GM10266 (cell line): ENCODE measurements at regions not wholly inside any gene's neighbourhood (a gene's known extent, or its start where the extent isn't known, plus 50 kb on each side); places are given as distances from the start of the nearest gene placed in this dataset.

Experiments
- DNase-seq: peaks from one replicate; pipeline ENCODE4 v3.0.0; 2012; ENCODE audit errors: extremely low spot score
- TF ChIP-seq, protein P1 (sequence below): IDR thresholded peaks from 2 replicates; pipeline ENCODE4 v1.5.1; 2012; ENCODE audit warnings: mild to moderate bottlenecking, low read depth; ENCODE audit not compliant: control insufficient read depth, insufficient read depth; ENCODE audit errors: missing control alignments

DNA sequence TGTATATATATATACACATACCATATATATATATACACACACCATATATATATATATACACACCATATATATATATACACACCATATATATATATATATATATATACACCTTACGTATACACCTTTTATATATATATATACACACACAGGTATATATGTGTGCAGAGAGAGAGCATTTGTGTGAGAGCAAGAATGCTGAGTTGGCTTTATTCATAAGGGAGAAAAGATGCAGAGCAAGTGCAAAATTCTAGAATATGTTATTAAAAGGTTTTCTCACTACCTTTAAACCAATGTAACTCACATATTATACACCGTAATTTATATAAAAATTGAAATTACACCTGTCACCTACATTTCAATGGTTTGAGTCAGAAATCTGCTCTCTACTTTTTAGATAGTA is 107.2 kb upstream of the ALCAM start:
- TF ChIP-seq, protein P1, sequence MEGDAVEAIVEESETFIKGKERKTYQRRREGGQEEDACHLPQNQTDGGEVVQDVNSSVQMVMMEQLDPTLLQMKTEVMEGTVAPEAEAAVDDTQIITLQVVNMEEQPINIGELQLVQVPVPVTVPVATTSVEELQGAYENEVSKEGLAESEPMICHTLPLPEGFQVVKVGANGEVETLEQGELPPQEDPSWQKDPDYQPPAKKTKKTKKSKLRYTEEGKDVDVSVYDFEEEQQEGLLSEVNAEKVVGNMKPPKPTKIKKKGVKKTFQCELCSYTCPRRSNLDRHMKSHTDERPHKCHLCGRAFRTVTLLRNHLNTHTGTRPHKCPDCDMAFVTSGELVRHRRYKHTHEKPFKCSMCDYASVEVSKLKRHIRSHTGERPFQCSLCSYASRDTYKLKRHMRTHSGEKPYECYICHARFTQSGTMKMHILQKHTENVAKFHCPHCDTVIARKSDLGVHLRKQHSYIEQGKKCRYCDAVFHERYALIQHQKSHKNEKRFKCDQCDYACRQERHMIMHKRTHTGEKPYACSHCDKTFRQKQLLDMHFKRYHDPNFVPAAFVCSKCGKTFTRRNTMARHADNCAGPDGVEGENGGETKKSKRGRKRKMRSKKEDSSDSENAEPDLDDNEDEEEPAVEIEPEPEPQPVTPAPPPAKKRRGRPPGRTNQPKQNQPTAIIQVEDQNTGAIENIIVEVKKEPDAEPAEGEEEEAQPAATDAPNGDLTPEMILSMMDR: no peak
- no peak for DNase-seq

DNA sequence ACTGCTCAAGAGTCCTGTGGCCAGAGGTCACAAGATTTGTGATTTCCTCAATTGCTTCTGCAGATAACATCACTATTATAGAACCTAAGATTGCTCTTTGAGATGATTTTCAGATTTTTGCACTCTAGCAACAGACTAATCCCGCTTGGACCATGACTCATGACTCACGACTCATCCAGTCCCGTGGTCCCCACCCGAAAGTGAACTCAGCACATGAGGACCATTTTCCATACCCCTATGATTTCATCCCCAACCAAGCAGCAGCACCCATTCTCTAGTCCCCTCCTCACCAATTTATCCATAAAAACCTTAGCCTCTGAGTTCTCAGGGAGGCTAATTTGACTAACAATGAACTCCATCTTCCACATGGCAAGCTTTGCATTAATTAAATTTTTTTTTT is 106.3 kb upstream of the ALCAM start:
- DNase-seq: no peak

DNA sequence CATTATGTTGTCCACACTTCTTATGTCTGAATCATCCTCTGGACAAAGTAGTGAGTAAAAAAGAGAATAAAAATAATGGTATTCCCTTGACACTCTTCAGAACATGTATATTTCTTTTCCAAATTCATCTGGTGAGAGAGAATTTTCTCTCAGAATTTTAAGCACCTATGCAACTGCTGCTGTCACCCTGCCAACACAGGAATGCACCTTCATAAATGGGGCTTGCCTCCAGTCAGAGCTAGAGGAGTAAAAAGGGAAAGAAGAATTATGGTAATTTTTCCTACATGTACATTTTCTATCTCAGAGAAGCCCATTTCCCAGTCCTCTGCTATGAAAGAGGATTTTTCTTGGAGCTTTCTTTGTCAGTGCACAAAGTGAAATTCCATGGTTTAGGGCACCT is 92.2 kb upstream of the ALCAM start:
- TF ChIP-seq, protein P1: no peak
- DNase-seq: no peak

More for the DNA sequence above, 106.3 kb upstream of the ALCAM start:
- TF ChIP-seq, protein P1: no peak

DNA sequence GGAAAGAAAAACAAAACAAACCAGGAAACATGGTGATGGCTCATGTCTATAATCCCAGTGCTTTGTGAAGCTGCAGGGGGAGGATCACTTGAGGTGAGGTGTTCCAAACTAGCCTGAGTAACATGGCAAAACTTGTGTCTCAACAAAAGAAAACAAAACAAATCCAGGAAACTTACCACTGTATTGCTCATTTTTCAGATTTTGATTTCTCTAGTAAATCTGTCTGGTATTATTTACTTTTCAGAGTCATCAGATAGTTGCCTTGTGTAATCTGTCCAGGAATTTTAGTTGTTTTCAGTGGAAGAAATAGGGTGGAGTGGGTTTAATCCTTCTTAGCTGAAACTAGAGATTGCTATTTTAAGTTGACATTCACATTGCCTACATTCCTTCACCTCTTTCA is 91.8 kb upstream of the ALCAM start:
- DNase-seq: no peak
- TF ChIP-seq, protein P1: no peak

DNA sequence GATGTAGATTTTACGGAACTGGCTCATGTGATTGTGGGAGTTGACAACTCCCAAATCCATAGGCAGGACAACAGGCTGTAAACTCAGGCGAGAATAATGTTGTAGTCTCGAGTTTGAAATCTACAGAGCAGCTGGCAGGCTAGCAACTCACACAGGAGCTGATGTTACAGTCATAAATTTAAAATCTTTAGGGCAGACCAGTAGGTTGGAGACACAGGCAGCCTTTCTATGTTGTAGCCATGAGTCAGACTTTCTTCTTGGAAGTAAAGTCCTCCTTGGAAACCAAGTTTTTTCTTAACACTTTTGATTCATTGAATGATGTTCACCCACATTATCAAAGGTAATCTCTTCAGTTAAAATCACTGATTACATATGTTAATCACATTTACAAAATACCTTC is 89.1 kb upstream of the ALCAM start:
- DNase-seq: no peak
- TF ChIP-seq, protein P1: no peak

DNA sequence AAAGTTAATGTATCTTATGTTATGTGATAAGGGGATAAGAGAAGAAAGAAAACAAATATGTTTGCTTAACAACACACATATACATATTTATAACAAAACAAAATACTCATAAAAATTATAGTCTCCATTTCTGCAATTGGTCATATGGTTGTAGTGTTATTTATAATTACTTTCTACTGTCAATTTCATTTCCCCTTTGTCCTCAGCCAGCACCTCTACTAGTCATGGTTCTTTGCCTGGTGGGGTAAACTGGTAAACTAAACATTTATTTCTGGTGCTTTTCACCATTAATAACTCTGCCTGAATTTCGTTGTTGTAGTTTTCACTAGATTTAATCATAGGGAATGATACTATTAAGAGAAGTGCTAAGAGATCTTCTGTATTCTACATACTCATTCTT is 88.0 kb upstream of the ALCAM start:
- no peak for DNase-seq
- TF ChIP-seq, protein P1: no peak

DNA sequence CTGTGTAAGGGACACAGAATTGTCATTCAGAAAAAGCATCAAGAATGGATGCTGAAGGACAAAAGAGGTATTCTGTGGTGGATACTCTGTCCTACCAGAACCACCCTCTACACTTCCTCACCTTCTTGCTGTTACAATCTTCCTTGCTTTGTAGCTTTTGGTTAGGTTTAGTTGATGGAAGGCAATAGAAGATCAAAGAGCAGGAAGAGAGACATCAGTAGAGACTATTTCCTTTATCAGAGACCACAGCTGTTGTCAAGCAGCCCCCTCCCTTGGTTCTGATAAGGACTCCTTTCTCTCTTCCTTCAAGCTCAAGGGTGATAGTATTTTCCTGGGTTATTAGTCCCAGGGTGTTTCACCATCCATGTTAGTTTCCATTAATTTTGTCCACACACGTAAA is 84.7 kb upstream of the ALCAM start:
- TF ChIP-seq, protein P1: no peak
- no peak for DNase-seq
